ENCODE measurements at regions not wholly inside any gene's neighbourhood (a gene's known extent, or its start where the extent isn't known, plus 50 kb on each side); places are given as distances from the start of the nearest gene placed in this dataset.

DNA sequence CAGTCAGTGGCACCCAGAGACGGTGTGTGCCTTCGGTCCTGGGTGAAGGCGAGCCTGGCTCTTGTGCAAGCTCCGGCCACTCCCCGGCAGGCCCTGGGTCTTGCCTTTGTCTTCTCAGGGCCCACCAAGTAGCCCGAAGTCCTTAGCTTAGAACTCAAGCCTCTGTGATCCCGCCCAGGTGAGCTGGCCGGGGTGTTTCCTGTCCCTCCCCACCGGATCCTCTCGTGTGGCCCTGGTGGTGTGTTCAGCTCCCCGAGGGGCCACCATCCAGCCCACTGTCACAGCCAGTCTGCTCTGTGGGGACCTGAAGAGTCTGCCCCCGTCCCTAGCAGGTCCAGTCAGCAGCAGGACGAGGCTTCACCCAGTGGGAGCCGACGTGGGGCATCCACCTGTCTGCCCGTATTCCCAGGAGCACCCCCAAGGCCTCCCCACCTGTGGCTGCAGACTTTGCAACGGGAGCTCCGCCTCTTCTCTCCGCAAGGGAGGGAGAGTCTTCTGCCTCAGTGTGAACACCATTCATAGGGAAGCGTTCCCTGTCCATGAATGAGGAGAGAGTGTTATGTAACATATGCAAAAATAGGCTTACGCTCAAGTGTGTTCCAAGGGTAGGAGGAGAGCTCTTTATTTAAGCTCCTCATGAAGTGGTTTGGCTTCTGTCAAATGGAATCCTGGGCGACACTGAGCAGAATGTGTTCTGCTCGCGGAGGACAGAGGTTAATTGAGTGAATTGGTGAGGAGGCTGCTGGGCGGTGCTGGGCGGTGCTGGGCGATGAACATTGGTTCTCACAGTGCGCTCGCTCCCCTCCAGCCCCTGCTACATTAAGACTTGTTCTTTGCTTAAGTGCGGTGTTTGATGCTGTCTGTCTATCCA is 108.9 kb downstream of the CRYAA start:
- TF ChIP-seq, protein P1, sequence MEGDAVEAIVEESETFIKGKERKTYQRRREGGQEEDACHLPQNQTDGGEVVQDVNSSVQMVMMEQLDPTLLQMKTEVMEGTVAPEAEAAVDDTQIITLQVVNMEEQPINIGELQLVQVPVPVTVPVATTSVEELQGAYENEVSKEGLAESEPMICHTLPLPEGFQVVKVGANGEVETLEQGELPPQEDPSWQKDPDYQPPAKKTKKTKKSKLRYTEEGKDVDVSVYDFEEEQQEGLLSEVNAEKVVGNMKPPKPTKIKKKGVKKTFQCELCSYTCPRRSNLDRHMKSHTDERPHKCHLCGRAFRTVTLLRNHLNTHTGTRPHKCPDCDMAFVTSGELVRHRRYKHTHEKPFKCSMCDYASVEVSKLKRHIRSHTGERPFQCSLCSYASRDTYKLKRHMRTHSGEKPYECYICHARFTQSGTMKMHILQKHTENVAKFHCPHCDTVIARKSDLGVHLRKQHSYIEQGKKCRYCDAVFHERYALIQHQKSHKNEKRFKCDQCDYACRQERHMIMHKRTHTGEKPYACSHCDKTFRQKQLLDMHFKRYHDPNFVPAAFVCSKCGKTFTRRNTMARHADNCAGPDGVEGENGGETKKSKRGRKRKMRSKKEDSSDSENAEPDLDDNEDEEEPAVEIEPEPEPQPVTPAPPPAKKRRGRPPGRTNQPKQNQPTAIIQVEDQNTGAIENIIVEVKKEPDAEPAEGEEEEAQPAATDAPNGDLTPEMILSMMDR (IDR thresholded peaks at IDR 0.05 in 2 of 3, conservative IDR thresholded peaks at IDR 0.05 in 1 of 3; ENCODE audit: borderline replicate concordance in 1 of 3, insufficient read depth in 1 of 3, low read depth in 2 of 3, low read length in 2 of 3) = no peak
- TF ChIP-seq FOSL1 (IDR thresholded peaks at IDR 0.05; ENCODE audit: low read depth) (no peak), RAD21 (IDR thresholded peaks at IDR 0.05; ENCODE audit: low read depth) (no peak), POLR2A (IDR thresholded peaks at IDR 0.05; ENCODE audit: borderline replicate concordance, extremely low read depth, insufficient read depth, insufficient read length) (no peak), EGR1 (IDR thresholded peaks at IDR 0.05; ENCODE audit: low read depth) (no peak)

All from HCT116 (cell line).